CD14-positive monocyte (primary cell): ENCODE measurements at regions not wholly inside any gene's neighbourhood (a gene's known extent, or its start where the extent isn't known, plus 50 kb on each side); places are given as distances from the start of the nearest gene placed in this dataset.

ENCODE experiments used
- DNase-seq, 3 donors: peaks; one replicate each; pipeline ENCODE4 v3.0.0-alpha.2; 2011 to 2022
- H2AFZ ChIP-seq: 2 replicates; pipeline ENCODE4 v1.6.0; 2012; ENCODE audit warnings: mild to moderate bottlenecking, low read depth, low read length, inconsistent platforms; ENCODE audit not compliant: insufficient read depth, poor library complexity, severe bottlenecking
- H3K27ac ChIP-seq, 2 donors: 1 replicate in 1 of 2; 2 replicates in 1 of 2; pipeline ENCODE4 v1.5.1; 2012 to 2013; ENCODE audit warnings: low read length in 2 of 2, control low read depth in 1 of 2, inconsistent platforms in 1 of 2, low read depth in 1 of 2, mild to moderate bottlenecking in 1 of 2
- H3K27me3 ChIP-seq, 2 donors: one replicate each; pipeline versions ENCODE4 v1.6.0 to v1.6.1; 2011 to 2013; ENCODE audit warnings: low read length in 2 of 2; ENCODE audit not compliant: control insufficient read depth in 2 of 2, insufficient read depth in 2 of 2
- H3K36me3 ChIP-seq, 2 donors: replicated peaks in 1 of 2; 1 replicate in 1 of 2; 2 replicates in 1 of 2; pipeline versions ENCODE4 v1.5.1 to v1.6.1; 2012 to 2013; ENCODE audit warnings: low read length in 2 of 2, control low read depth in 1 of 2, inconsistent platforms in 1 of 2, mild to moderate bottlenecking in 1 of 2; ENCODE audit not compliant: insufficient read depth in 2 of 2, control insufficient read depth in 1 of 2
- H3K4me1 ChIP-seq, 2 donors: 1 replicate in 1 of 2; 2 replicates in 1 of 2; pipeline versions ENCODE4 v1.5.1 to v1.6.1; 2012 to 2013; ENCODE audit warnings: low read length in 2 of 2, control low read depth in 1 of 2, inconsistent platforms in 1 of 2, mild to moderate bottlenecking in 1 of 2, moderate library complexity in 1 of 2; ENCODE audit not compliant: insufficient read depth in 2 of 2, control insufficient read depth in 1 of 2
- H3K4me2 ChIP-seq: replicated peaks from 2 replicates; pipeline ENCODE3; 2012; ENCODE audit warnings: low read length, moderate library complexity, mild to moderate bottlenecking; ENCODE audit not compliant: poor library complexity, severe bottlenecking; ENCODE audit errors: extremely low read depth
- H3K4me3 ChIP-seq, 3 experiments: fragments of 200-600 bp in 1 of 3; sonication (generic) in 1 of 3; replicated peaks in 1 of 3; 1 replicate in 2 of 3; 2 replicates in 1 of 3; pipeline ENCODE4 v1.5.1; 2011 to 2013; ENCODE audit warnings: low read length in 3 of 3, mild to moderate bottlenecking in 3 of 3, control low read depth in 2 of 3, low read depth in 2 of 3, inconsistent platforms in 1 of 3, moderate library complexity in 1 of 3
- H3K79me2 ChIP-seq: 2 replicates; pipeline ENCODE4 v1.6.0; 2012; ENCODE audit warnings: mild to moderate bottlenecking, control low read depth, inconsistent platforms, low read length, moderate library complexity; ENCODE audit not compliant: insufficient read depth
- H3K9ac ChIP-seq: 2 replicates; pipeline ENCODE4 v1.6.0; 2017; ENCODE audit warnings: low read length, mild to moderate bottlenecking; ENCODE audit not compliant: insufficient read depth, poor library complexity, severe bottlenecking
- H3K9me3 ChIP-seq, 2 donors: replicated peaks in 1 of 2; 1 replicate in 1 of 2; 2 replicates in 1 of 2; pipeline versions ENCODE4 v1.5.1 to v1.6.1; 2012 to 2013; ENCODE audit warnings: low read length in 2 of 2, control low read depth in 1 of 2; ENCODE audit not compliant: control insufficient read depth in 1 of 2, insufficient read depth in 1 of 2
- H4K20me1 ChIP-seq: 2 replicates; pipeline ENCODE4 v1.6.0; 2012; ENCODE audit warnings: mild to moderate bottlenecking, low read length, control low read depth, moderate library complexity; ENCODE audit not compliant: insufficient read depth
- H3K27ac Mint-ChIP-seq, 7 donors: one replicate each; pipeline ENCODE4 v1.8.0; 2020; ENCODE audit warnings: mild to moderate bottlenecking in 7 of 7, mixed read lengths in 7 of 7, moderate library complexity in 6 of 7, inconsistent platforms in 2 of 7
- H3K27me3 Mint-ChIP-seq, 3 donors: one replicate each; pipeline ENCODE4 v1.8.0; 2021 to 2022; ENCODE audit warnings: low read depth in 3 of 3, mild to moderate bottlenecking in 3 of 3, mixed read lengths in 3 of 3, moderate library complexity in 3 of 3, inconsistent platforms in 1 of 3
- H3K36me3 Mint-ChIP-seq, 2 donors: one replicate each; pipeline ENCODE4 v1.8.0; 2020; ENCODE audit warnings: mixed read lengths in 2 of 2, inconsistent platforms in 1 of 2, mild to moderate bottlenecking in 1 of 2
- H3K4me1 Mint-ChIP-seq: one replicate; pipeline ENCODE4 v1.8.0; 2020; ENCODE audit warnings: mild to moderate bottlenecking, mixed read lengths
- H3K4me3 Mint-ChIP-seq, 2 donors: one replicate each; pipeline ENCODE4 v1.8.0; 2020; ENCODE audit warnings: mild to moderate bottlenecking in 2 of 2, mixed read lengths in 2 of 2, moderate library complexity in 1 of 2
- H3K9me3 Mint-ChIP-seq, 7 donors: one replicate each; pipeline ENCODE4 v1.8.0; 2020 to 2022; ENCODE audit warnings: mixed read lengths in 7 of 7, mild to moderate bottlenecking in 6 of 7, moderate library complexity in 6 of 7, inconsistent platforms in 2 of 7
- CTCF ChIP-seq: fragments of 200-600 bp; IDR thresholded peaks from one replicate; pipeline ENCODE4 v1.8.0; 2022; ENCODE audit warnings: antibody characterized with exemption, mild to moderate bottlenecking
- WGBS: methylation state at CpG from one replicate; pipeline ENCODE4 v1.1.5; 2013; ENCODE audit warnings: missing lambda C conversion rate; ENCODE audit not compliant: insufficient coverage; 5-methylcytosine and 5-hydroxymethylcytosine counted together
- intact Hi-C, 2 donors: fragments of 100-400 bp; cut with micrococcal nuclease; formaldehyde crosslinking; loops; one replicate each; pipeline versions ENCODE4 v1.15.0 to v1.15.1; 2023

GRCh38 chr15:29563112-29563511, 259.2 kb downstream of the TJP1 start:
- Histone ChIP-seq H3K36me3 (no peaks in the 10 kb centered on the region), H3K4me2 (no peak overlapping the region), H3K9me3 (no peaks in the 10 kb centered on the region), H3K4me3 (no peak overlapping the region), H3K9ac (no peak overlapping the region), H3K79me2 (no peaks in the 10 kb centered on the region), H3K27ac (no peak overlapping the region), H3K27me3 (peaks cover 10 to 13% of the 10 kb centered on the region in 2 donors), H4K20me1 (no peaks in the 10 kb centered on the region), H3K4me1 (no peaks in the 10 kb centered on the region), H2AFZ (no peak overlapping the region)
- H3K4me3 Mint-ChIP-seq, result no peak overlapping the region
- intact Hi-C loops, result no loop called here
- no peak for TF ChIP-seq CTCF
- no peak for DNase-seq
- peaks cover 9 to 12% (median 10%) of the 10 kb centered on the region in 3 donors for H3K27me3 Mint-ChIP-seq
- H3K27ac Mint-ChIP-seq, result no peak overlapping the region
- H3K4me1 Mint-ChIP-seq, result no peaks in the 10 kb centered on the region
- H3K36me3 Mint-ChIP-seq, result no peaks in the 10 kb centered on the region
- H3K9me3 Mint-ChIP-seq, result peaks cover 2 to 12% (median 4%) of the 10 kb centered on the region in 7 donors

GRCh38 chr15:29560896-29561295, 261.4 kb downstream of the TJP1 start:
- H3K27ac Mint-ChIP-seq, result no peak overlapping the region
- intact Hi-C loops, result no loop called here
- peaks cover 3 to 5% (median 4%) of the 10 kb centered on the region in 3 donors for H3K27me3 Mint-ChIP-seq
- H3K27me3 ChIP-seq, result no peaks in the 10 kb centered on the region
- no peak overlapping the region for H3K27ac ChIP-seq
- H3K79me2 ChIP-seq, result no peaks in the 10 kb centered on the region
- H3K9me3 ChIP-seq, result no peaks in the 10 kb centered on the region
- no peak overlapping the region for H3K4me3 ChIP-seq
- no peaks in the 10 kb centered on the region for H3K36me3 ChIP-seq
- no peak overlapping the region for H3K9ac ChIP-seq
- no peaks in the 10 kb centered on the region for H3K36me3 Mint-ChIP-seq
- DNase-seq, result no peak
- no peak for TF ChIP-seq CTCF
- no peak overlapping the region for H2AFZ ChIP-seq
- WGBS, result no CpG with 5 or more reads among the region's 2 CpGs
- H4K20me1 ChIP-seq, result no peaks in the 10 kb centered on the region
- no peak overlapping the region for H3K4me3 Mint-ChIP-seq
- no peaks in the 10 kb centered on the region for H3K4me1 Mint-ChIP-seq
- H3K4me2 ChIP-seq, result no peak overlapping the region
- peaks cover 2 to 10% (median 3%) of the 10 kb centered on the region in 7 donors for H3K9me3 Mint-ChIP-seq
- no peaks in the 10 kb centered on the region for H3K4me1 ChIP-seq
